ENCODE measurements at regions not wholly inside any gene's neighbourhood (a gene's known extent, or its start where the extent isn't known, plus 50 kb on each side); places are given as distances from the start of the nearest gene placed in this dataset.
A peak's percentile ranks its signal among the peaks of the same experiment; 100 is the strongest.

DNA sequence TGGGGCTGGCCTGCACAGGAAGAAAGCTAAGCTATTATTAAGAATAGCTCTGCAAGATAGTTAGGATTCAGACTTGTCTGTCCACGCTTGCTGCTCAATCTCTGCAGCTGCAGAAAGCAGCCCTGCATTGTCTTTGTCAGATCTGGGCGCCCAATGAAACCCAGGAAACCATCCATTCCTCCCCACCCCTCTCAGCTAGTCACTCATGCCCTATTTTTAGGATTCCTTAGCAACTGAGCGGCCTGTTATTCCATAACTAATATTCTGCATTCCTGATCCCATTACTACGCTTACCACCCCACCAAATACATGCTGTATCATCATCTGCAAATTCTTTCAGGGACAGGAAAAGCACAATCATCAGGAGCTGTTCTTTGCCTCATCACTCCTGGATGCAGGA lies 52.9 kb upstream of the APC start:
- TF ChIP-seq, protein P1, sequence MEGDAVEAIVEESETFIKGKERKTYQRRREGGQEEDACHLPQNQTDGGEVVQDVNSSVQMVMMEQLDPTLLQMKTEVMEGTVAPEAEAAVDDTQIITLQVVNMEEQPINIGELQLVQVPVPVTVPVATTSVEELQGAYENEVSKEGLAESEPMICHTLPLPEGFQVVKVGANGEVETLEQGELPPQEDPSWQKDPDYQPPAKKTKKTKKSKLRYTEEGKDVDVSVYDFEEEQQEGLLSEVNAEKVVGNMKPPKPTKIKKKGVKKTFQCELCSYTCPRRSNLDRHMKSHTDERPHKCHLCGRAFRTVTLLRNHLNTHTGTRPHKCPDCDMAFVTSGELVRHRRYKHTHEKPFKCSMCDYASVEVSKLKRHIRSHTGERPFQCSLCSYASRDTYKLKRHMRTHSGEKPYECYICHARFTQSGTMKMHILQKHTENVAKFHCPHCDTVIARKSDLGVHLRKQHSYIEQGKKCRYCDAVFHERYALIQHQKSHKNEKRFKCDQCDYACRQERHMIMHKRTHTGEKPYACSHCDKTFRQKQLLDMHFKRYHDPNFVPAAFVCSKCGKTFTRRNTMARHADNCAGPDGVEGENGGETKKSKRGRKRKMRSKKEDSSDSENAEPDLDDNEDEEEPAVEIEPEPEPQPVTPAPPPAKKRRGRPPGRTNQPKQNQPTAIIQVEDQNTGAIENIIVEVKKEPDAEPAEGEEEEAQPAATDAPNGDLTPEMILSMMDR (IDR thresholded peaks at IDR 0.05; ENCODE audit: low read depth, low read length): no peak
- in situ Hi-C loops (cut with HindIII; ENCODE audit: low sequenced_read_pairs): no loop called here
- no peak overlapping the region for H3K4me3 ChIP-seq (ENCODE audit: low read depth, low read length)
- peak; percentile 16 for DNase-seq (ENCODE audit: low read depth, low spot score)

GRCh38 chr5:112685386-112685785 lies 52.3 kb upstream of the APC start:
- TF ChIP-seq, protein P1 (IDR thresholded peaks at IDR 0.05; ENCODE audit: low read depth, low read length): no peak
- H3K4me3 ChIP-seq (ENCODE audit: low read depth, low read length): no peak overlapping the region
- no peak for DNase-seq (ENCODE audit: low read depth, low spot score)
- in situ Hi-C loops (cut with HindIII; ENCODE audit: low sequenced_read_pairs): no loop called here

GRCh38 chr5:112685931-112686330 lies 51.8 kb upstream of the APC start:
- in situ Hi-C loops (cut with HindIII; ENCODE audit: low sequenced_read_pairs): no loop called here
- TF ChIP-seq, protein P1 (IDR thresholded peaks at IDR 0.05; ENCODE audit: low read depth, low read length): no peak
- peak; percentile 14 for DNase-seq (ENCODE audit: low read depth, low spot score)
- no peak overlapping the region for H3K4me3 ChIP-seq (ENCODE audit: low read depth, low read length)

DNA sequence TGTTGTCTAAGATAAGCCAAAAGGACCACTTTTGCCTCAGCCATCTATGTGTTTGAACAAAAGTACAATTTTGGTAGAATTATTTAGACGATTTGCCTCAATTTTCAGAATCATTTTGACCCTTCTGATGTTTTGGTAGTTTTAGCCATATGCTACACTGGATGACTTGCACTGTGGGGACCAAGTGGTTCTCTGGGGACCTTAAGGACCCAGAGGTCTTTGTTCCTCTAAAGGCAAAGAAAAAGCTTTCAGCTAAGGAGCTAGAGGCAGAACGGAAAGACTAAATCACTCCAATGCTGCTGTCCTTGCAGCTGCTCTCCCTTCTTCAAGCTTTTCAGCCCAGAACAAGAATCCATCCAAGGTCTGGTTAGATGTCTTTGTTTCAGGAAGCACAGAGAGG lies 51.0 kb upstream of the APC start:
- TF ChIP-seq, protein P1 (IDR thresholded peaks at IDR 0.05; ENCODE audit: low read depth, low read length): no peak
- in situ Hi-C loops (cut with HindIII; ENCODE audit: low sequenced_read_pairs): no loop called here
- DNase-seq (ENCODE audit: low read depth, low spot score): no peak
- no peak overlapping the region for H3K4me3 ChIP-seq (ENCODE audit: low read depth, low read length)

GRCh38 chr5:112687306-112687705 lies 50.4 kb upstream of the APC start:
- TF ChIP-seq, protein P1 (IDR thresholded peaks at IDR 0.05; ENCODE audit: low read depth, low read length): no peak
- no peak overlapping the region for H3K4me3 ChIP-seq (ENCODE audit: low read depth, low read length)
- DNase-seq (ENCODE audit: low read depth, low spot score): no peak
- in situ Hi-C loops (cut with HindIII; ENCODE audit: low sequenced_read_pairs): no loop called here
